Psoas muscle (tissue), 7 donors: ENCODE measurements at regions not wholly inside any gene's neighbourhood (a gene's known extent, or its start where the extent isn't known, plus 50 kb on each side); places are given as distances from the start of the nearest gene placed in this dataset.

Experiments used
- ATAC-seq, 4 donors: fragments of 200-7000 bp; cut with Tn5 transposase; one replicate each; pipeline ENCODE4 v1.9.1; 2020; ENCODE audit warnings: moderate library complexity in 3 of 4, mild to moderate bottlenecking in 2 of 4
- DNase-seq, 2 donors: peaks; one replicate each; pipeline ENCODE4 v3.0.0-alpha.2; 2020
- H3K27ac ChIP-seq: fragments of 200-600 bp; one replicate; pipeline ENCODE4 v1.8.0; 2022
- H3K27me3 ChIP-seq, 3 donors: fragments of 200-600 bp in 1 of 3; one replicate each; pipeline versions ENCODE4 v1.6.1 to v1.8.0; 2013 to 2022; ENCODE audit warnings: low read length in 2 of 3, mild to moderate bottlenecking in 2 of 3, moderate library complexity in 1 of 3; ENCODE audit not compliant: insufficient read depth in 3 of 3
- H3K36me3 ChIP-seq, 2 donors: fragments of 200-600 bp in 1 of 2; one replicate each; pipeline versions ENCODE4 v1.6.1 to v1.8.0; 2013 to 2022; ENCODE audit warnings: low read depth in 1 of 2, mild to moderate bottlenecking in 1 of 2, moderate library complexity in 1 of 2; ENCODE audit not compliant: insufficient read depth in 1 of 2
- H3K4me1 ChIP-seq: fragments of 200-600 bp; one replicate; pipeline ENCODE4 v1.8.0; 2022
- H3K4me3 ChIP-seq: fragments of 200-600 bp; one replicate; pipeline ENCODE4 v1.8.0; 2022; ENCODE audit warnings: mild to moderate bottlenecking
- H3K9me3 ChIP-seq: fragments of 200-600 bp; one replicate; pipeline ENCODE4 v1.8.0; 2022
- WGBS, 3 donors: extraction: QIAGEN DNeasy Blood & Tissue Kit; methylation state at CpG; one replicate each; pipeline versions ENCODE4 v1.1.6 to v1.1.7; 2013; 5-methylcytosine and 5-hydroxymethylcytosine counted together
- intact Hi-C, 2 donors: fragments of 100-400 bp; cut with DNase I; formaldehyde crosslinking; loops; one replicate each; pipeline versions ENCODE4 v1.11.0 to v1.14.2; 2022
- TF ChIP-seq, protein P1 (sequence below): fragments of 200-600 bp; IDR thresholded peaks from one replicate; pipeline ENCODE4 v1.8.0; 2022; ENCODE audit warnings: antibody characterized with exemption
- donor health status: healthy with polysubstance abuse.
- donor health status: DM: no; HTN: no; CAD: no; lungs with moderate emphysema.
- donor health status: Bipolar disorder and iron deficiency.
- donor health status: healthy.
- donor health status: DM: yes; HTN: yes; CAD: no.
- donor health status: DM: no; HTN: no; CAD: no.
- donor health status: DM: yes; HTN: yes; CAD: no.

DNA sequence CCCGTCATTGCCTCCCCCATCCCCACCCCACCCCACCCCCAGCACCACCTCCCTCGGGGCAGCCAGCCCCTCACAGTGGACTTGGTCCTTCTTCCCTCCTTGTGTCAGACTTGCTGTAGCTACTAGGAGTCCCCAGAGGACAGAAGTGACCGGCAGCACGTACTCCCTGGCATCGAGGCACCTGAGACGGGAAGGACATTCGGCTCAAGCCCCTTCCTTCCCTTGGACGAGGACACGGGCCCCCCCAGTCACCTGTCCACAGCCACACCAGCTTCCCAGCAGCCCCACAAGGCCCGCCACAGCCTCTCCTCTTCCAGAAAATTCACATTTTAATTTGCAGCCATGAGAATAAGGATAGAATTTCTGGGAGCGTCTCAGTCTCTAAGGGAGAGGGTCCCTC lies 267.8 kb upstream of the SHH start:
- 32 to 47% (median 45%) methylated on average over 8 to 11 of the region's 11 CpGs for WGBS, 3 donors

DNA sequence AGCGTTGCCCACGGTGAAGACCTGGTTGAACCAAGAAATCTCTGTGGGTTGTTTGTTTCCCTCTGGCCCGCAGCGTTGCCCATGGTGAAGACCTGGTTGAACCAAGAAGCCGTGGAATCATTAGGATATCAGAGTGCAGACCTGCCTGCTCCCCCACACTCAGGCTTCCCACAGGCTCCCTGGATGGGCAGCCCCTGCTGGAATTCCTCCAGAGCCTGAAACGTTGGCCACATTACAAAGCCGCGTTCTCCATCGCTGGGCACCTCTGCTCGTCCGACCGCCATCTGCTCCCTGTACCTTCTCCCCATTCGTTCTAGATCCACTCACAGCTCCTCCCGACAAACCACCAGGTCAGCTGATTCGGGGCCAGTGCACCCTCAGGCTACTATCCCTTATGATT lies 266.9 kb upstream of the SHH start:
- Histone ChIP-seq H3K9me3 (no peaks in the 10 kb centered on the region), H3K27ac (no peak overlapping the region), H3K4me1 (no peaks in the 10 kb centered on the region), H3K4me3 (no peak overlapping the region), H3K36me3 (no peaks in the 10 kb centered on the region), H3K27me3 (no peaks in the 10 kb centered on the region)
- no peak for ATAC-seq
- TF ChIP-seq, protein P1, sequence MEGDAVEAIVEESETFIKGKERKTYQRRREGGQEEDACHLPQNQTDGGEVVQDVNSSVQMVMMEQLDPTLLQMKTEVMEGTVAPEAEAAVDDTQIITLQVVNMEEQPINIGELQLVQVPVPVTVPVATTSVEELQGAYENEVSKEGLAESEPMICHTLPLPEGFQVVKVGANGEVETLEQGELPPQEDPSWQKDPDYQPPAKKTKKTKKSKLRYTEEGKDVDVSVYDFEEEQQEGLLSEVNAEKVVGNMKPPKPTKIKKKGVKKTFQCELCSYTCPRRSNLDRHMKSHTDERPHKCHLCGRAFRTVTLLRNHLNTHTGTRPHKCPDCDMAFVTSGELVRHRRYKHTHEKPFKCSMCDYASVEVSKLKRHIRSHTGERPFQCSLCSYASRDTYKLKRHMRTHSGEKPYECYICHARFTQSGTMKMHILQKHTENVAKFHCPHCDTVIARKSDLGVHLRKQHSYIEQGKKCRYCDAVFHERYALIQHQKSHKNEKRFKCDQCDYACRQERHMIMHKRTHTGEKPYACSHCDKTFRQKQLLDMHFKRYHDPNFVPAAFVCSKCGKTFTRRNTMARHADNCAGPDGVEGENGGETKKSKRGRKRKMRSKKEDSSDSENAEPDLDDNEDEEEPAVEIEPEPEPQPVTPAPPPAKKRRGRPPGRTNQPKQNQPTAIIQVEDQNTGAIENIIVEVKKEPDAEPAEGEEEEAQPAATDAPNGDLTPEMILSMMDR = no peak
- WGBS, 3 donors = 72 to 80% (median 74%) methylated on average over 15 of the region's 15 CpGs
- no peak for DNase-seq
- intact Hi-C loops = no loop called here

More for the DNA sequence above, 267.8 kb upstream of the SHH start:
- ATAC-seq (no peak), DNase-seq (no peak)
- Histone ChIP-seq H3K27me3 (no peaks in the 10 kb centered on the region), H3K36me3 (no peaks in the 10 kb centered on the region), H3K27ac (no peak overlapping the region), H3K9me3 (no peaks in the 10 kb centered on the region), H3K4me1 (no peaks in the 10 kb centered on the region), H3K4me3 (no peak overlapping the region)
- TF ChIP-seq, protein P1 = no peak
- intact Hi-C loops = no loop called here

DNA sequence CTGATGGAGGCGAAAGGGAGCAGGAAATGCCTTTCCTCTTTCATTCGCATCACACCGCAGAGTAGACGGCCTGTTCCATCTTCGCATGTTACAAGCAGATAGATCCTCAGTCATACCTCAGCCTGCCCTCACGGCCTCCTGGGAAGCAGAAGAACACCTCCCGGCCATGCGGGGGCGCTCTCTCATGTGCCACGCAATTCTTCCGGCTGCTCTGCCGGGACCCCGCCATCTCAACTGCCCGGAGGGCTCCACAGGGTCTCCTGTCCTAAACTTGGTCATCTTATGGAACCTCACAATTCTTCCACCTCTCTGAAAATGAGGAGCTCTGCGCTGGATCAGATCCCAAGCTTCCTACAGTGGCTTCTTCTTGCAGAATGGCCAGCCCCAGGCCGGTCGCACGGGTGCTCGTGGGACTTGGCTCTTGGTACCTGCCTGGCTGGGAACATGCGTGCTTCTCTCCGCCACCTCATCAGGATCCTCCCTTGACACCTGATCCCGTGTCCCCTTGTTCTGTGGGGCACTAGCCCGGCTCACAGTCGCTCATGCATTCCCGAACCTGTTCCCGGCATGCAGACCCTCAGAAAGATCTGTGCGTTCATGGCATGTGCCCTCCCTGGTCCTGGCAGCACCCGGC lies 262.8 kb upstream of the SHH start:
- no peaks in the 10 kb centered on the region for H3K27me3 ChIP-seq
- TF ChIP-seq, protein P1 = no peak
- intact Hi-C loops = no loop called here
- H3K27ac ChIP-seq = no peak overlapping the region
- no peak for ATAC-seq
- H3K9me3 ChIP-seq = no peaks in the 10 kb centered on the region
- WGBS, 3 donors = 91 to 93% (median 91%) methylated on average over 28 of the region's 28 CpGs
- no peak for DNase-seq
- H3K4me3 ChIP-seq = no peak overlapping the region
- H3K36me3 ChIP-seq = no peaks in the 10 kb centered on the region
- H3K4me1 ChIP-seq = no peaks in the 10 kb centered on the region

GRCh38 chr7:156074084-156074483 lies 261.8 kb upstream of the SHH start:
- TF ChIP-seq, protein P1 = no peak
- DNase-seq = no peak
- Histone ChIP-seq H3K36me3 (no peaks in the 10 kb centered on the region), H3K27ac (no peak overlapping the region), H3K27me3 (no peaks in the 10 kb centered on the region), H3K4me1 (no peaks in the 10 kb centered on the region), H3K9me3 (no peaks in the 10 kb centered on the region), H3K4me3 (no peak overlapping the region)
- intact Hi-C loops = no loop called here
- no peak for ATAC-seq
- WGBS, 3 donors = 64 to 74% (median 71%) methylated on average over 11 of the region's 11 CpGs
